ENCODE measurements at regions not wholly inside any gene's neighbourhood (a gene's known extent, or its start where the extent isn't known, plus 50 kb on each side); places are given as distances from the start of the nearest gene placed in this dataset.

GRCh38 chr6:115612216-115612615 is 448.5 kb downstream of the FRK start:
- TF ChIP-seq CTCF (IDR thresholded peaks at IDR 0.05; ENCODE audit: low read depth, low read length, poor library complexity, severe bottlenecking) (no peak), EZH2phosphoT487 (IDR thresholded peaks at IDR 0.05; ENCODE audit: borderline replicate concordance, low read length) (no peak)
